Astrocyte (in vitro differentiated cells and primary cell): ENCODE measurements at regions not wholly inside any gene's neighbourhood (a gene's known extent, or its start where the extent isn't known, plus 50 kb on each side); places are given as distances from the start of the nearest gene placed in this dataset.

Source experiments
- DNase-seq: peaks from one replicate; pipeline ENCODE4 v3.0.0-alpha.2; 2010; ENCODE audit warnings: low read depth
- FAIRE-seq: peaks from 2 replicates; lab custom pipeline; 2011; peaks lifted over from hg19 to GRCh38; lab: Jason Lieb, UNC
- H2AFZ ChIP-seq: 2 replicates; pipeline ENCODE4 v1.6.0; 2012; ENCODE audit warnings: low read depth, low read length, inconsistent platforms
- H3K27ac ChIP-seq: 2 replicates; pipeline ENCODE4 v1.5.1; 2011; ENCODE audit warnings: low read depth, low read length, inconsistent platforms
- H3K27me3 ChIP-seq: 2 replicates; pipeline ENCODE4 v1.6.0; 2011; ENCODE audit warnings: low read length, inconsistent platforms; ENCODE audit not compliant: insufficient read depth
- H3K36me3 ChIP-seq: 2 replicates; pipeline ENCODE4 v1.5.1; 2011; ENCODE audit warnings: low read length, inconsistent platforms; ENCODE audit not compliant: insufficient read depth
- H3K4me1 ChIP-seq: 2 replicates; pipeline ENCODE4 v1.5.1; 2011; ENCODE audit warnings: low read length, inconsistent platforms; ENCODE audit not compliant: insufficient read depth
- H3K4me2 ChIP-seq: 2 replicates; pipeline ENCODE4 v1.6.0; 2012; ENCODE audit warnings: low read length, inconsistent platforms
- H3K4me3 ChIP-seq: 2 replicates; pipeline ENCODE4 v1.5.1; 2011; ENCODE audit warnings: low read depth, mild to moderate bottlenecking, low read length, inconsistent platforms; ENCODE audit not compliant: insufficient read depth
- H3K79me2 ChIP-seq: 2 replicates; pipeline ENCODE4 v1.6.0; 2012; ENCODE audit warnings: mild to moderate bottlenecking, low read length, inconsistent platforms; ENCODE audit not compliant: insufficient read depth
- H3K9ac ChIP-seq: 2 replicates; pipeline ENCODE4 v1.6.0; 2012; ENCODE audit warnings: mild to moderate bottlenecking, low read length, inconsistent platforms
- H3K9me3 ChIP-seq: 2 replicates; pipeline ENCODE4 v1.5.1; 2012; ENCODE audit warnings: low read depth, mild to moderate bottlenecking, low read length, inconsistent platforms; ENCODE audit not compliant: insufficient read depth
- H4K20me1 ChIP-seq: 2 replicates; pipeline ENCODE4 v1.6.0; 2012; ENCODE audit warnings: low read length, inconsistent platforms; ENCODE audit not compliant: insufficient read depth
- H3K27ac Mint-ChIP-seq: one replicate; pipeline ENCODE4 v1.8.0; 2021; ENCODE audit warnings: mild to moderate bottlenecking, mixed read lengths; ENCODE audit not compliant: unreplicated experiment
- H3K27me3 Mint-ChIP-seq: one replicate; pipeline ENCODE4 v1.8.0; 2021; ENCODE audit warnings: low read depth, mixed read lengths; ENCODE audit not compliant: unreplicated experiment
- H3K36me3 Mint-ChIP-seq: one replicate; pipeline ENCODE4 v1.8.0; 2021; ENCODE audit warnings: low read depth, mixed read lengths; ENCODE audit not compliant: unreplicated experiment
- H3K4me1 Mint-ChIP-seq: one replicate; pipeline ENCODE4 v1.8.0; 2021; ENCODE audit warnings: low read depth, mixed read lengths; ENCODE audit not compliant: unreplicated experiment
- H3K4me3 Mint-ChIP-seq: one replicate; pipeline ENCODE4 v1.8.0; 2021; ENCODE audit warnings: mild to moderate bottlenecking, moderate library complexity, mixed read lengths; ENCODE audit not compliant: unreplicated experiment
- H3K9me3 Mint-ChIP-seq: one replicate; pipeline ENCODE4 v1.8.0; 2021; ENCODE audit warnings: mild to moderate bottlenecking, mixed read lengths; ENCODE audit not compliant: unreplicated experiment
- EZH2 ChIP-seq: IDR thresholded peaks from 2 replicates; pipeline ENCODE4 v1.6.1; 2012; ENCODE audit warnings: mild to moderate bottlenecking, low read length, inconsistent platforms; ENCODE audit not compliant: insufficient read depth
- TF ChIP-seq, protein P1 (sequence below): IDR thresholded peaks from 2 replicates; pipeline ENCODE4 v1.5.1; 2011; ENCODE audit warnings: low read depth, mild to moderate bottlenecking, inconsistent platforms, low read length, moderate library complexity; ENCODE audit not compliant: insufficient read depth

DNA sequence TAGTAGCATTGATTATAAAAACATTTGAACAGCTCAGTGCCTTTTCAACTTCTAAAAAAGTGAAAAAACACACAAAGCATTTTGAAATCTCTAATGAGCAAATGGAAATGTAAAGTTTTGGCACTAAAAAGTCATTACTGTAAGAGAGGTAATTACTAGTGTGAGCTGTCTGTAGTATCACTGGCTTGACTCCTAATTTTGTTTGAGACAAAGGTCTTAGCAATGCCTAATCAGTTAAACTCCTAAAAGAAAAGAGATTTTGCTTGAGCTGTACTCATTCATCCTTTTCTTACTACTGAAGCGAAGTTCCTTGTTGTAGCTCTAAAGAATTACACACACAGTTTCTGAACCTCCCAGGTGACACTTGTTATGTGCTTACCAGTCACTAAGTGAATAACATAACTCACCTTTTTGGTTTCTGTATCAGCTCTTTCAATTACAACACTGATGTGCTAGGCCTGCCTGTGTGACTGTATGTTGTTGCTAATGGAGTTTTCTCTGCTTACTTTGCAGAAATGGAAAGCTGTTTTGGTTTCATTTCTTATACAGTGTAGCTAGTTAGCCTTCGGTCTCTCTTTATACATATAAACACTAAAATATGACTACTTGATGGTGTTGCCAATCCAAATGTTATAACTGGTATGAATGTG is 924.4 kb upstream of the TENM4 start:
- Mint-ChIP-seq H3K27me3 (no peaks in the 10 kb centered on the region), H3K9me3 (no peaks in the 10 kb centered on the region), H3K4me1 (no peaks in the 10 kb centered on the region), H3K36me3 (no peaks in the 10 kb centered on the region), H3K27ac (no peak overlapping the region), H3K4me3 (no peak overlapping the region)
- FAIRE-seq (no peak), DNase-seq (no peak)
- Histone ChIP-seq H3K9ac (no peak overlapping the region), H2AFZ (no peak overlapping the region), H3K36me3 (no peaks in the 10 kb centered on the region), H3K4me1 (no peaks in the 10 kb centered on the region), H3K27me3 (no peaks in the 10 kb centered on the region), H3K9me3 (no peaks in the 10 kb centered on the region), H4K20me1 (no peaks in the 10 kb centered on the region), H3K79me2 (no peaks in the 10 kb centered on the region), H3K4me3 (no peak overlapping the region), H3K27ac (no peak overlapping the region), H3K4me2 (no peak overlapping the region)
- TF ChIP-seq, protein P1, sequence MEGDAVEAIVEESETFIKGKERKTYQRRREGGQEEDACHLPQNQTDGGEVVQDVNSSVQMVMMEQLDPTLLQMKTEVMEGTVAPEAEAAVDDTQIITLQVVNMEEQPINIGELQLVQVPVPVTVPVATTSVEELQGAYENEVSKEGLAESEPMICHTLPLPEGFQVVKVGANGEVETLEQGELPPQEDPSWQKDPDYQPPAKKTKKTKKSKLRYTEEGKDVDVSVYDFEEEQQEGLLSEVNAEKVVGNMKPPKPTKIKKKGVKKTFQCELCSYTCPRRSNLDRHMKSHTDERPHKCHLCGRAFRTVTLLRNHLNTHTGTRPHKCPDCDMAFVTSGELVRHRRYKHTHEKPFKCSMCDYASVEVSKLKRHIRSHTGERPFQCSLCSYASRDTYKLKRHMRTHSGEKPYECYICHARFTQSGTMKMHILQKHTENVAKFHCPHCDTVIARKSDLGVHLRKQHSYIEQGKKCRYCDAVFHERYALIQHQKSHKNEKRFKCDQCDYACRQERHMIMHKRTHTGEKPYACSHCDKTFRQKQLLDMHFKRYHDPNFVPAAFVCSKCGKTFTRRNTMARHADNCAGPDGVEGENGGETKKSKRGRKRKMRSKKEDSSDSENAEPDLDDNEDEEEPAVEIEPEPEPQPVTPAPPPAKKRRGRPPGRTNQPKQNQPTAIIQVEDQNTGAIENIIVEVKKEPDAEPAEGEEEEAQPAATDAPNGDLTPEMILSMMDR, result no peak
- no peak for TF ChIP-seq EZH2

DNA sequence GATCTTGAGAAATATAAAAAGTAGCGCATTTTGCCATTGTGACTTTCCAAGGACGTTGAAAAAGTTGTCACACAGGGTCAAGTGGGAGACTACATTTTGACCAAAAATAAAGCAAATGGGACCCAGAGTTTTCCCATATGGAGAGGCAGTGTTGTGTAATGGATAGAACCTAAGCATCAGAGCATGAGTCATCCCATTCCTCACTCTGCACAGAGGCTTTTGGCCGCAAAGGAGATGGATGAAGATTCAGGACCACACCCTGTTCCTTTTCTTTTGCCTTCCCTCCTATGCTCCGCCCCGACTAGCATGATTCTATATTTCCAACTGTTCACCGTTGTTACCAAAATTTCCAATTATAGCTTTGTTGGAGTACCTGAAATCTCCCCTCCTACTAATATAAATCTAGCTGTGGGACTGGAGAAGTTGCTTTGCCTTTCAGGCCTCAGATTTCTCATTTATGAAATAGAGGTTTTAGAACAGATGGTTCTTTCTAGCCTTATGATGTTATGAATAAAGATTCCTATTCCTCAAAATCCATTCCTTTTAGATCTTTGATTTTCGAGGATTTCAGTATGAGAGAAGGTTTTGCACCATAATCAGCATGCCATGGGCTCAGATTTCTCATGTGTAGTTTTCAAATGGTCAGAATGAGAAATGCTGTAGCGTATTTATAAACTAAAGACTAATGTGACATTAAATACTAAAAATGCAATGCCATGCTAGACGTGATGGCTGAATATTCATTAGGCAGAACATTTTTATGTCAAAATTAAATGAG is 921.9 kb upstream of the TENM4 start:
- H3K79me2 ChIP-seq, result no peaks in the 10 kb centered on the region
- H3K36me3 ChIP-seq, result no peaks in the 10 kb centered on the region
- H3K4me3 Mint-ChIP-seq, result no peak overlapping the region
- H3K9me3 Mint-ChIP-seq, result no peaks in the 10 kb centered on the region
- no peaks in the 10 kb centered on the region for H3K4me1 Mint-ChIP-seq
- no peaks in the 10 kb centered on the region for H3K9me3 ChIP-seq
- DNase-seq (no peak), FAIRE-seq (no peak)
- no peaks in the 10 kb centered on the region for H3K4me1 ChIP-seq
- no peak overlapping the region for H3K27ac Mint-ChIP-seq
- H3K4me2 ChIP-seq, result no peak overlapping the region
- TF ChIP-seq EZH2, result no peak
- TF ChIP-seq, protein P1, result no peak
- H3K4me3 ChIP-seq, result no peak overlapping the region
- no peaks in the 10 kb centered on the region for H3K27me3 ChIP-seq
- H2AFZ ChIP-seq, result no peak overlapping the region
- H3K27me3 Mint-ChIP-seq, result peaks cover 4% of the 10 kb centered on the region
- no peak overlapping the region for H3K9ac ChIP-seq
- no peaks in the 10 kb centered on the region for H4K20me1 ChIP-seq
- H3K27ac ChIP-seq, result no peak overlapping the region
- H3K36me3 Mint-ChIP-seq, result no peaks in the 10 kb centered on the region

DNA sequence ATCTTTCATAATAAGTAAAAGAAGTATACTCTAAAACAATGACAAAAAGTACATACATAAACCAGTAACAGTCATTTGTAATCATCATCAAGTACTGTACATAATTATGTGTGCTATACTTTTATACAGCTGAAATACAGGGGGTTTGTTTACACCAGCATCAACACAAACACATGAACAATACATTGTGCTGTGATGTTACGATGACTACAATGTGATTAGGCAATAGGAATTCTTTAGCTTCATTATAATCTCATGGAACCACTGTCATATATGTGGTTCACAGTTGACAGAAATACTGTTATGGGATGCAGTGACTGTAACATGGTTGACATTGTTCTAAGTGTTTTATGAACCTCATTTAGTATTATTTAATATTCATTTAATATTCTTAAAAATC is 914.4 kb upstream of the TENM4 start:
- H4K20me1 ChIP-seq, result no peaks in the 10 kb centered on the region
- FAIRE-seq, result no peak
- TF ChIP-seq EZH2, result no peak
- TF ChIP-seq, protein P1, result no peak
- H3K79me2 ChIP-seq, result no peaks in the 10 kb centered on the region
- no peaks in the 10 kb centered on the region for H3K36me3 ChIP-seq
- no peak overlapping the region for H2AFZ ChIP-seq
- Mint-ChIP-seq H3K36me3 (no peaks in the 10 kb centered on the region), H3K27ac (no peak overlapping the region), H3K27me3 (peaks cover 4% of the 10 kb centered on the region), H3K4me3 (no peak overlapping the region), H3K4me1 (no peaks in the 10 kb centered on the region), H3K9me3 (no peaks in the 10 kb centered on the region)
- H3K9ac ChIP-seq, result no peak overlapping the region
- H3K9me3 ChIP-seq, result no peaks in the 10 kb centered on the region
- no peak for DNase-seq
- H3K4me1 ChIP-seq, result no peaks in the 10 kb centered on the region
- H3K27ac ChIP-seq, result no peak overlapping the region
- no peak overlapping the region for H3K4me3 ChIP-seq
- H3K27me3 ChIP-seq, result no peaks in the 10 kb centered on the region
- no peak overlapping the region for H3K4me2 ChIP-seq
